ENCODE measurements at regions not wholly inside any gene's neighbourhood (a gene's known extent, or its start where the extent isn't known, plus 50 kb on each side); places are given as distances from the start of the nearest gene placed in this dataset.

DNA sequence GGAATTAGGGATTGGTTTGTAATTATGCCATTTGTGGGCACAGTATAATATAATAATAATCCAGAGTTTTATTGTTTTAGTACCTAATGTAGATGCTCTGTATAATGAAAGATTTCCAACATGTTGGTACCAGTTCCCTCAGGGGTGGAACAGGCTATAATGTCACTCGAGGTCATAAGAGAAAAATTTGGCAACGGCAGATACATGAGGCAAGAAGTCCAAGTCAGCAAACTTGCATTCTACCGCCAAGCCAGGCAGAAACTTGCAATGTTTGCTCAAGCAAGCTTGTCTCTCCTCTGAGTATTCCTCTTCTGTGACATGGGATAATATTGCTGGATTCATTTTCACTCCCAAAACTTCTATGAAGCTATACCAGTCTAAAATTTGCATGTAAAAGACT, 520.0 kb upstream of the SALL3 start:
- DNase-seq (ENCODE audit: low spot score): no peak
- TF ChIP-seq, protein P1, sequence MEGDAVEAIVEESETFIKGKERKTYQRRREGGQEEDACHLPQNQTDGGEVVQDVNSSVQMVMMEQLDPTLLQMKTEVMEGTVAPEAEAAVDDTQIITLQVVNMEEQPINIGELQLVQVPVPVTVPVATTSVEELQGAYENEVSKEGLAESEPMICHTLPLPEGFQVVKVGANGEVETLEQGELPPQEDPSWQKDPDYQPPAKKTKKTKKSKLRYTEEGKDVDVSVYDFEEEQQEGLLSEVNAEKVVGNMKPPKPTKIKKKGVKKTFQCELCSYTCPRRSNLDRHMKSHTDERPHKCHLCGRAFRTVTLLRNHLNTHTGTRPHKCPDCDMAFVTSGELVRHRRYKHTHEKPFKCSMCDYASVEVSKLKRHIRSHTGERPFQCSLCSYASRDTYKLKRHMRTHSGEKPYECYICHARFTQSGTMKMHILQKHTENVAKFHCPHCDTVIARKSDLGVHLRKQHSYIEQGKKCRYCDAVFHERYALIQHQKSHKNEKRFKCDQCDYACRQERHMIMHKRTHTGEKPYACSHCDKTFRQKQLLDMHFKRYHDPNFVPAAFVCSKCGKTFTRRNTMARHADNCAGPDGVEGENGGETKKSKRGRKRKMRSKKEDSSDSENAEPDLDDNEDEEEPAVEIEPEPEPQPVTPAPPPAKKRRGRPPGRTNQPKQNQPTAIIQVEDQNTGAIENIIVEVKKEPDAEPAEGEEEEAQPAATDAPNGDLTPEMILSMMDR (IDR thresholded peaks at IDR 0.05; ENCODE audit: extremely low read depth, insufficient read depth, missing control alignments): no peak
- in situ Hi-C loops (cut with MboI; ENCODE audit: low pct_unique_long_range_greater_than_20kb, low sequenced_read_pairs, unreplicated experiment): no loop called here

DNA sequence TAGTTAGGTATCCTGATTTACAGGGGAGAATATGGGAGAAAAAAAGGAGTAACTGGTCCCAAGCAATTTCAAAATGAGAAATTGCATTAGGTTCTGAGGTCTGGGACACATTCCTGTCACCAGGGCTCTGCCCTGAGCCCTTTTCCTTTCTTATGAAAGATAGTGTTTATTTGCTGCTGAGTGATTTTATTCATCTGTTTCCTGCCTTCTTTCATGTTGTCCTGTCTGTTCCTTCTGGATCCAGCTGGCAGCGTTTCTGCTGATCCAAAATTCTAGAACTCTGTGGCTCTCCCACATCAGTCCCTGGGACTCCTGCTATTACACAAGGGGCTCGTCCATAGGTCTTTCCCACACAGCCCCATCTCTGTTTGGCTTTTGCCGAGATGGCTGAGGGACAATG, 519.1 kb upstream of the SALL3 start:
- in situ Hi-C loops (cut with MboI; ENCODE audit: low pct_unique_long_range_greater_than_20kb, low sequenced_read_pairs, unreplicated experiment): no loop called here
- DNase-seq (ENCODE audit: low spot score): no peak
- TF ChIP-seq, protein P1 (IDR thresholded peaks at IDR 0.05; ENCODE audit: extremely low read depth, insufficient read depth, missing control alignments): no peak

DNA sequence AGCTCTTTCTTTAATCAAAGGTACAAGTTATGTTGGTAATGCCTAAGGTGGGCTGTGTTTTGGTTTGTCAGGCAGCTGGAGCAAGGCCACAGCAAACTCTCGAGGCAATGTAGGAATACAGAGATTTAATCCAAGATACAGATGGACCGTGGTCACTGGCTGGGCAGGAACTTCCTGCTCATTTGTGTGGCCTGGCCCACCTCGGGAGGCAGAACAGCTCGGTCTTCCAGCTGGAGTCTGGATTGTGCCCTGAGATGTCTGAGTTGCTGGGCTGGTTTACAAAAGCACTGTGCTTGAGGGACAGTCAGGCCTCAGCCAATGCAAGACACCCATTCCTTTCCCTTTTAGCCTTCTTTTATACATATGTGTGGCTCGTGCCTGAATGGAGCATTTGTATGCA, 506.1 kb upstream of the SALL3 start:
- TF ChIP-seq, protein P1 (IDR thresholded peaks at IDR 0.05; ENCODE audit: extremely low read depth, insufficient read depth, missing control alignments): no peak
- DNase-seq (ENCODE audit: low spot score): no peak
- in situ Hi-C loops (cut with MboI; ENCODE audit: low pct_unique_long_range_greater_than_20kb, low sequenced_read_pairs, unreplicated experiment): no loop called here

DNA sequence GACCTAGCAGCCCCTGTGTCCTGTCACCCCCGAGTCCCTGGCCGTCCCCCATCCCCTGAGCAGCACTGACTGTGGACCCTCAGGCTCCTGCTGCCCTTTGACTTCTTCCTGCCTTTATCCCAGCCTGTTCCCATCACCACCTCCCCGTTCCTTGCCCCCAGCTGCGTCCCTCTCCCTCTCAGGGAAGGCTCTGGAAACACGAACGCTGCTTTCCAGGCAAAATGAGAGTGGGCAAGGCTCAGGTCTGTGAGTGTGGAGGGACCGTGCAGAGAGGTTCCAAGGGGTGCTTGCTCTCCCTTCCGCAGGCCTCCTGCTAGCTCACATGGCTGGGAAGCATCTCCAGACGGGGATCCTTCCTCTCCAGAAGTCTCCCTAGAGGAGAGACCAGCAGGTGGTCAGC, 501.8 kb upstream of the SALL3 start:
- no peak for DNase-seq (ENCODE audit: low spot score)
- in situ Hi-C loops (cut with MboI; ENCODE audit: low pct_unique_long_range_greater_than_20kb, low sequenced_read_pairs, unreplicated experiment): no loop called here
- TF ChIP-seq, protein P1 (IDR thresholded peaks at IDR 0.05; ENCODE audit: extremely low read depth, insufficient read depth, missing control alignments): no peak

- in situ Hi-C loops (cut with MboI; ENCODE audit: low pct_unique_long_range_greater_than_20kb, low sequenced_read_pairs, unreplicated experiment): no loop called here
- no peak for DNase-seq (ENCODE audit: low spot score)
- TF ChIP-seq, protein P1 (IDR thresholded peaks at IDR 0.05; ENCODE audit: extremely low read depth, insufficient read depth, missing control alignments): no peak
These were observed 500.2 kb upstream of the SALL3 start for GRCh38 chr18:78479443-78479842.

DNA sequence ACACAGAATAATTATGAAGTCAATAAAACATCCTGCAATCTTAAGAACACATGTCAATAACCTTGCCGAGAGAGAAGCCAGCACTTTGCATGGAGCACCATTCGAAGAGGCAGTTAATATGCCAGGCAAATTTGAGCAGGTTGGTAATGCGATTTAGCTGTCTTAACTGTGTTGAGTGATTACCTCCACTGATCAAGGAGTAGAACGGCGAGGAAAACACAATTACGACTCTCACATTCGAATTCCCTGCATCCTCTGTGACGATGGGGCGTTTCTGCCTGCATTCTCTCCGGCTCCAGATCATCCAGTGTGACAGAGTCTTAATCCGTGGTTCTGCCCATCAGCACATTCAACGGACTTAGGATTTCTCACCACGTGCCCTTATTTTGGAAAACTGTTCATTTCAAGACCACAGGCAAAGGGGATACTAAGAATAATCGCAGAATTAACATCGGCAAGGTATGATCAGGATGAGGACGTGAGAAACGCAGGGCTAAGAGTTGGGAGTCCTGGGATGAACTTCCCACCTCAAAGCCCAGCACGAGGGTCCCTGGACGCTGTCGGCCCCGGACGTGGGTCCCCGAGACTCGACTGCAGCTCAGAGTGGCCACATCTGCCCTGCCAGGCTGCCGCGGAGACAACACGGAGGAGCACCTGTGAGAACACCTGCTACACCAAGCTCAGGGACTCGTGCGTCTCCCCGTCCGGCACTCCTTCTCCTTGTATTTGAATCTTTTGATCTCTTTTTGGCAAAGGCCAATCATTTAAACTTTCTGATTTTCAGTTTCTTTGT, 499.2 kb upstream of the SALL3 start:
- no peak for DNase-seq (ENCODE audit: low spot score)
- in situ Hi-C loops (cut with MboI; ENCODE audit: low pct_unique_long_range_greater_than_20kb, low sequenced_read_pairs, unreplicated experiment): no loop called here
- TF ChIP-seq, protein P1 (IDR thresholded peaks at IDR 0.05; ENCODE audit: extremely low read depth, insufficient read depth, missing control alignments): no peak
